NCI-H1694 treated with DMSO at 0.1 percent for 48 hours (cell line): ENCODE measurements at regions not wholly inside any gene's neighbourhood (a gene's known extent, or its start where the extent isn't known, plus 50 kb on each side); places are given as distances from the start of the nearest gene placed in this dataset.

ENCODE experiments used
- DNase-seq: peaks from one replicate; lab custom pipeline; 2025; lab: John Stamatoyannopoulos, UW

- no peak for DNase-seq
Observed at GRCh38 chr12:25058012-25058411, 109.1 kb upstream of the BCAT1 start.

GRCh38 chr12:25056486-25057130, 107.7 kb upstream of the BCAT1 start:
- DNase-seq = no peak

- no peak for DNase-seq
Observed at GRCh38 chr12:25056011-25056410, 107.1 kb upstream of the BCAT1 start.

- DNase-seq = no peak
Observed at GRCh38 chr12:25054783-25055144, 105.9 kb upstream of the BCAT1 start.

GRCh38 chr12:25054076-25054782, 105.3 kb upstream of the BCAT1 start:
- DNase-seq = no peak

- no peak for DNase-seq
Observed at GRCh38 chr12:25052914-25053211, 104.0 kb upstream of the BCAT1 start.

- peak; percentile 54 for DNase-seq
Observed at GRCh38 chr12:25052196-25052913, 103.5 kb upstream of the BCAT1 start.

- DNase-seq = no peak
Observed at GRCh38 chr12:25051656-25052195, 102.8 kb upstream of the BCAT1 start.

- DNase-seq = no peak
Observed at GRCh38 chr12:25051171-25051570, 102.3 kb upstream of the BCAT1 start.

GRCh38 chr12:25045869-25046268, 97.0 kb upstream of the BCAT1 start:
- no peak for DNase-seq

GRCh38 chr12:25041006-25041741, 92.3 kb upstream of the BCAT1 start:
- DNase-seq = no peak

- DNase-seq = no peak
Observed at GRCh38 chr12:25040593-25040992, 91.7 kb upstream of the BCAT1 start.

- DNase-seq = peak; percentile 99
Observed at GRCh38 chr12:25034676-25035075, 85.8 kb upstream of the BCAT1 start.

GRCh38 chr12:25025951-25026490, 77.1 kb upstream of the BCAT1 start:
- DNase-seq = no peak

- no peak for DNase-seq
Observed at GRCh38 chr12:25025260-25025659, 76.4 kb upstream of the BCAT1 start.

GRCh38 chr12:25023808-25024207, 74.9 kb upstream of the BCAT1 start:
- DNase-seq = no peak

- no peak for DNase-seq
Observed at GRCh38 chr12:25020621-25021243, 71.8 kb upstream of the BCAT1 start.

GRCh38 chr12:25018146-25018545, 69.2 kb upstream of the BCAT1 start:
- no peak for DNase-seq

- no peak for DNase-seq
Observed at GRCh38 chr12:25017336-25017735, 68.4 kb upstream of the BCAT1 start.

- no peak for DNase-seq
Observed at GRCh38 chr12:25014961-25015360, 66.1 kb upstream of the BCAT1 start.

- DNase-seq = no peak
Observed at GRCh38 chr12:25013061-25013460, 64.2 kb upstream of the BCAT1 start.
